GM18861 (cell line): ENCODE measurements at regions not wholly inside any gene's neighbourhood (a gene's known extent, or its start where the extent isn't known, plus 50 kb on each side); places are given as distances from the start of the nearest gene placed in this dataset.

Experiments
- ATAC-seq: cut with Tn5 transposase; IDR thresholded peaks from one replicate; pipeline ENCODE4 v1.9.1; 2021; ENCODE audit not compliant: unreplicated experiment

- no peak for ATAC-seq
Observed at GRCh38 chr2:4356541-4356940, 653.2 kb downstream of the DCDC2C start.

GRCh38 chr2:4357121-4357520, 653.7 kb downstream of the DCDC2C start:
- ATAC-seq: no peak

DNA sequence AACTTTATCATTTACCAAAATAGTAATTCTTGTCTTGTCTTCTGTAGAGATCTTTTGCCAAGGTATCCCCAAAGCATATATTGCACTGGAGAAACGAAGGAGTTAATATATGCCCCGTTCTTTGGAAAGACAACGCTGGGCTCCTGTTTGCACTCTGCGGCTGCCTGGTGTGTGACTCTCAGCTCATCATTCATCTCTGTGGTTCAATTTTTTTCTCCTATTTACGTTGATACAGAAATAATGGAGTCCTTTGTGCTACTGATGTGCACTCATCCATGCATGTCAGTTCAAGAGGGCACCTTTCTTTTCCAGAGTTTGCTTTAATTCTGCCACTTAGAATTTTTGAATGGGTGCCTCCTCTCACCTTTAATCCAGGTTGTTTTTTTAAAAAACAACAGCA, 655.5 kb downstream of the DCDC2C start:
- no peak for ATAC-seq

- no peak for ATAC-seq
Observed at GRCh38 chr2:4368907-4369306, 665.5 kb downstream of the DCDC2C start.

GRCh38 chr2:4369826-4370419, 666.5 kb downstream of the DCDC2C start:
- ATAC-seq: no peak

DNA sequence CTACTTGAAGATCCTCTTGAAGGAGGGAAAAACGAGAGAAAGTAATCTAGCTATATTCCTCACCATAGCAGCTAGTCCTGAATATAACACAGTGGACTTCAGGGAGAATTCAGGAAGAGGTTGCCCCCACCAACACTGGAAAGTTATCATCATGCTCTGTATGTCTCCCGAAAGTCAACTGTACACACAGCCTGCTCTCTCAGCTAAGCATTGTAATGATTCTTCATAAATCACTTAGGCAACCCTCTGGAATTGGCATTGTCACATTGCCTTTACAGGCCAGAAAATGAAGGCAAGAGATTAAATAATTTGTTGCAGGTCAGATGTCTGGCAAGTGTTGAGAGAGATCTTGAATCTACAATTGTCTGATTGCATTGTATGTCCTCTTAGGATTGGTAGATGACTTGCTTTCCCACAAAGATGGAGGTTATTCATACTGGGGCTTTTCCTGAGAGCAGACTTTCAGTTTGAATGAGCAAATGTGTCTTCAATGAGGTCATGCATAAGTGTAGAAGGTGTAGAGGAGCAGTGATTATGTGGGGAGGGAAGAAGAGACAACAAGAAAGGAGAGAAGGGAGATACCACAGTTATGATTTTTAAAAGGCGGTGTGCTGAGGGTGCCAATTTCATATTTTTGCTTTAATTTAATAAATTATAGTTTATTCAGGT, 667.2 kb downstream of the DCDC2C start:
- no peak for ATAC-seq

DNA sequence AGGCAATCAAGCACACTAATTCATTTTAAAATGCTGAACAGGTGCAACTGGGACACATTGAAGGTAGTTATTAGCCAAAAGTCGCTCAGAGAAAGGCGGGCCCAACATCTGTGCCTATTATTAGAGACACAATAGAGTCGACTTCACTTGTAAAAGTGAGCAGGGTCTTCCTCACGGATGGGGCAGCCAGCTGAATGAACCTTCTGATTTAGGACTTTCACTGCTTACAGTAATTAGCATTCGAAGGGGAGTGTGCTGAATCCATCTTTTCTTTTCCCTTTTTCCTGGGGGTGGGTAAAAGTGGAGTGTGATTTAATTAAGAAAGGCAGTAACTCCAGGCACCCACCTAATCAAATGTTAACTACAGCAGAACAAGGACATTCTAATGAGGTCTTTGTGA, 677.7 kb downstream of the DCDC2C start:
- no peak for ATAC-seq

DNA sequence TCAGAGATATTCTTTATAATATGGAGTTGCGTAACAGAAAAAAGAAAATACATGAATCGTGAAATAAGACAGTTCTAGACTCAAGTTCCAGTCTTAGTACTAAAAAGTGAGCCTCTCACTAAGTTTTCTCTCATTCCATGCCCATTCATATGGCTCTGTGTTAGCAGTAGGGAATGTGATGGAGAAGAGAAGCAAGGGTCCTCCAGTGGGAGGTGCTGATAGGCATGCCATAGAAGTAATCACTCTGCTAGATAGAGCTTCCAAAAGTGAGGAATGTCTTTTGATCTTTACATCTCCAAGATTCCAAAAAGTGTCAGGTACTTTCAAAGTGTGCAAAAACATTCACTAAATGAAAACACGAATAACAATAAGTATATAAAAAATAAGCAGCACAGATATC, 678.4 kb downstream of the DCDC2C start:
- no peak for ATAC-seq

DNA sequence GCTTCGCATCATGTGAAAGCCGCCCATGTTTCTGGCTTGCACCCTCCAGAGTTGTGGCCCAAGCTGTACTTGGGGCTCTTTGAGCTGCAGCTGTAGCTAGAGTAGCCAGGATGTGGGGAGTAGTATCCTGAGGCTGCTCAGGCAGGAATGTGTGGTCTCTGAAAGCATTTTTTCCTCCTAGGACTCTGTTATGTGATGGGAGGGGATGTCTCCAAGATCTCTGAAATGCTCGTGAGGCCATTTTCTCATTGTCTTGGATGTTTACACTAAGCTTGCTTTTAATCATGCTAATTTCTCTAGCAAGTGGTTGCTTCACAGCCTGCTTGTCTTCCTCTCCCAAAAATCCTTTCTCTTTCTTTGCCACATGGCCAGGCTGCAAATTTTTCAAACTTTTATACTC, 687.6 kb downstream of the DCDC2C start:
- no peak for ATAC-seq

DNA sequence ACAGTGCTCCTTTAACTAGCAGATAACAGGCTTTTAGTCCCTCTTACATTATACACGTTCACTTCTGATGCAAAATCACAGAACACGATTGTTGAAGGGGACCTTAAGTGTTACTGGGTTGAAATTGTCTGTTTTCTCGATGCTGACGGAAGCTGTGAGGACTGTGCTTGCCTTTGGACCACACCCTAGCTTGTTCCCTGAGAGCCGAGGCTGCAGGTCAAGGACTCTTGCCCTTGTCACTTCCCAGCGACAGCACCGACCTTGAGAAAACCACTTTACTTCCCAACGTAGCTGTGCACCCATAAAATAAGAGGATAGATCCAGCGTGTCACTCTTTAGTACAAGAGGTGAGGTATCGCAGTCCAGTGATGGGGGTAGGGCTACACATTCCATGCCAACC, 701.0 kb downstream of the DCDC2C start:
- no peak for ATAC-seq

- no peak for ATAC-seq
Observed at GRCh38 chr2:4408321-4408720, 704.9 kb downstream of the DCDC2C start.

DNA sequence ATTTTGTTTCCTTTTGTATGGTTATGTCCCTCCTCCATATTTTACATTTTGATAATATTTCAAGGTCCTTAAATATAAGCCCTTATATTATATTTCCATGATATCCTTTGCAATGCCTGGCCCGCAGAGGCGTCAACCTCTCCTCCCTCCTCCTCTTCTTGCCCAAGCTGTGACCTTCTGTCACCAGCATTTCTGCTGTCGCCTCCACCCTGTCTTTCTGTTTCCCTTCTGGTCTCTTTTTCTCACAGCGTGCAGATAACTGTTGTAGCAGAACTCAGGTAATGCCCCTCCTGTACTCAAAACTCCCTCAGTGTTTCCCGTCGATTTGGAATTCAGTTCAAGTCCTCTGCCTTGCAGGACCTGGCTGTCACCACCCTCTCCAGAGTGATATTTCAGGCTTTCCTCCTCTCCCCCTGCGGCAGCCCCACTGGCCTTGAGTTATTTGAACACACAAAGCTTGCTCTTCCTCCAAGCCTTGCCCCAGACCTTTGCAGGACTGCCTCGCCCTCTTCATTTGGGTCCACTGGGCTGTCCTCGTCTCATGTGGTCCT, 709.3 kb downstream of the DCDC2C start:
- ATAC-seq: no peak

DNA sequence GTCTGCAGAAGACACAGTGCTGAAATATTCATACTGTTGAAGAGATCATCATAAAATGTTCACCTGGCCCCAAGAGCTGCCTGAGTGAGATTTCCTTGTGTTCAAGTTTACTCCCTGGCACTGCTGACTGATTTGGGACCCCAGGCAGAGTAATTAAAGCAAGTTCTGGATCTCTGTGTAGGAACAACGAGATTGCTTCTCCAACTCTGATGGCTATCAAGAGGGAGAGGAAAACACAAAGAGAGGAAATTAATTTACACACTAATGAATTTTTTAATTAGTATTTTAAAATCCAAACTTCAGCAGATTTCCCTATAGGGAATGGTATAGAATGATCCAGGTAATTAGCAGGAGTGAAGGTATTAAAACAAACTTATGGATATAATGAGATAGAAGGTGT, 711.8 kb downstream of the DCDC2C start:
- ATAC-seq: no peak

- ATAC-seq: no peak
Observed at GRCh38 chr2:4415810-4416413, 712.5 kb downstream of the DCDC2C start.

- no peak for ATAC-seq
Observed at GRCh38 chr2:4416431-4416830, 713.1 kb downstream of the DCDC2C start.

DNA sequence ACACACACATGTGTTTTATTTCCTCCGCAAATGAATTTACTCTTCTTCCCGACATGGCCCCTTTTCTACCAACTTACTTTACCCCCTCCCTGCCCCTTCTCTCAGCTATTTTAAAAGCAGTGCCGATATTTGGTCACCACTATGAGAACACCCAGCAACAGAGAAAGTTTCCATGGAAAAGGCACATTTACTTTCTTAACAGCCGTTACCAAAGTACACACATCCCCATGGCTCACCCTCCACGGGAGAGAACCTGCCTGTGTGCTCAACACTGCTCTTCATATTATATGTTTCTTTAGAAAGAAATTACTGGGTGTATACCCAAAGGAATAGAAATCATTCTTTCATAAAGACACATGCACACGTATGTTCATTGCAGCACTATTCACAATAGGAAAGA, 714.4 kb downstream of the DCDC2C start:
- no peak for ATAC-seq

- ATAC-seq: no peak
Observed at GRCh38 chr2:4420032-4420431, 716.7 kb downstream of the DCDC2C start.

DNA sequence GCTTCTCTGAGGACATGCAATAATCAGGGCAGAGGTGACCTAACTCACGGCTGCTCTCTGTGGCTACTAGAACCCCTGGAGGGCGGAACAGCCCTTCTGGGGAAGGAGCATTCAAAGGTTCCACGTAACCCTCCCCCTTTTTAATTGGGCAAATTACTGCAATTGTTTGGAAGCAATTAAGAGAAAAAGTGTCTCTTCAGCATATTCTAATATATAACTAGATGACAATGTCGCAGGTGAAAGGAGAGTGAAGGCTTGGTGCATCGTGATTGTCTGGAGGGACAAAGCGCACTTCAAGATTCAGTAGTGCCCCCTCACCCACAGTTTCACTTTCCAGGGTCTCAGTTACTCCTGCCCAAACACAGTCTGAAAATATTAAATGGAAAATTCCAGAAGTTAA, 720.8 kb downstream of the DCDC2C start:
- no peak for ATAC-seq

DNA sequence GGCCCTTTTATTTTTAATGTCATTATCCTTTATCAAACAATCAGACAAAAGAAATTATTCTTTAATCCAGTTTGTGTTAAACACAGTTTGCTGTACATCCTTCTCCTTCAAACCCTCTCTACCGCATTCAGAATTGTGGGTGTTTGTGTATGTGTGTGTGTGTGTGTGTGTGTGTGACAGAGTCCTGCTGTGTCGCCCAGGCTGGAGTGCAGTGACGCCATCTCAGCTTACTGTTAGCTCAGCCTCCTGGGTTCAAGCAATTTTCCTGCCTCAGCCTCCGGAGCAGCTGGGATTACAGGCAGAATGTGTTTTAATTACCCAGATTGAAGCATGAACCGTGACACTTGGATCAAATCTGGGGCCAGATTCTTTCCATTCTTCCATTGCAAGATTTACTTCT, 723.7 kb downstream of the DCDC2C start:
- no peak for ATAC-seq

GRCh38 chr2:4445821-4446220, 742.4 kb downstream of the DCDC2C start:
- ATAC-seq: no peak

GRCh38 chr2:4454907-4455306, 751.5 kb downstream of the DCDC2C start:
- ATAC-seq: no peak

- ATAC-seq: no peak
Observed at GRCh38 chr2:4455486-4456155, 752.2 kb downstream of the DCDC2C start.
